Caco-2 (cell line): ENCODE measurements at regions not wholly inside any gene's neighbourhood (a gene's known extent, or its start where the extent isn't known, plus 50 kb on each side); places are given as distances from the start of the nearest gene placed in this dataset.
"Not testable (repeated sequence)": the region's sequence is repeated elsewhere in the genome, so short reads cannot be mapped to it uniquely, and the experiment has no call there.

Experiments used
- BruUV-seq: library from RNA; stranded (reverse); fragments of 400-500 nt; replicated peaks from 2 replicates; lab custom pipeline; 2021; lab: Mats Ljungman, UMichigan
- CTCF ChIA-PET: fragments of 300-600 bp; sonication (Branson Sonifier 250); formaldehyde crosslinking; loops from one replicate; lab custom pipeline; 2022; ENCODE audit warnings: antibody characterized with exemption; lab: Charles Lee
- POLR2A ChIA-PET: fragments of 300-600 bp; sonication (Branson Sonifier 250); formaldehyde crosslinking; loops from one replicate; lab custom pipeline; 2022; ENCODE audit warnings: antibody characterized with exemption; lab: Charles Lee
- DNase-seq, 2 experiments: peaks; one replicate each; pipeline versions ENCODE4 v3.0.0 to v3.0.0-alpha.2; 2020 to 2022
- H3K27me3 ChIP-seq: replicated peaks from 2 replicates; pipeline ENCODE4 v1.6.0; 2011; ENCODE audit warnings: low read length; ENCODE audit not compliant: control insufficient read depth, insufficient read depth
- H3K36me3 ChIP-seq: 2 replicates; pipeline ENCODE4 v1.5.1; 2011; ENCODE audit warnings: low read length; ENCODE audit not compliant: control insufficient read depth, insufficient read depth
- H3K4me1 ChIP-seq: fragments of 250-450 bp; sonication (Bioruptor Pico); 2 replicates; pipeline ENCODE4 v1.5.1; 2020; ENCODE audit warnings: mild to moderate bottlenecking
- H3K4me3 ChIP-seq: 2 replicates; pipeline ENCODE4 v1.5.1; 2011; ENCODE audit warnings: low read depth, mild to moderate bottlenecking, control low read depth, low read length
- H3K9me3 ChIP-seq: fragments of 250-450 bp; sonication (Bioruptor Pico); 2 replicates; pipeline ENCODE4 v1.5.1; 2020; ENCODE audit warnings: mild to moderate bottlenecking, moderate library complexity
- H3K27ac Mint-ChIP-seq: one replicate; pipeline ENCODE4 v1.8.0; 2022; ENCODE audit warnings: mixed read lengths; ENCODE audit not compliant: unreplicated experiment
- H3K27me3 Mint-ChIP-seq: one replicate; pipeline ENCODE4 v1.8.0; 2022; ENCODE audit warnings: mixed read lengths; ENCODE audit not compliant: insufficient read depth, unreplicated experiment
- H3K36me3 Mint-ChIP-seq: one replicate; pipeline ENCODE4 v1.8.0; 2022; ENCODE audit warnings: mild to moderate bottlenecking, mixed read lengths; ENCODE audit not compliant: insufficient read depth, unreplicated experiment
- H3K4me1 Mint-ChIP-seq: one replicate; pipeline ENCODE4 v1.8.0; 2022; ENCODE audit warnings: low read depth, mixed read lengths; ENCODE audit not compliant: unreplicated experiment
- H3K4me3 Mint-ChIP-seq: one replicate; pipeline ENCODE4 v1.8.0; 2022; ENCODE audit warnings: mild to moderate bottlenecking, moderate library complexity, mixed read lengths; ENCODE audit not compliant: unreplicated experiment
- H3K9me3 Mint-ChIP-seq: one replicate; pipeline ENCODE4 v1.8.0; 2022; ENCODE audit warnings: mixed read lengths; ENCODE audit not compliant: unreplicated experiment
- intact Hi-C: fragments of 100-400 bp; cut with micrococcal nuclease; formaldehyde crosslinking; loops from one replicate; pipeline ENCODE4 v1.10.0; 2022; ENCODE audit not compliant: unreplicated experiment
- TF ChIP-seq, protein P1 (sequence below), 2 experiments: fragments of 200-600 bp in 1 of 2; IDR thresholded peaks; 1 replicate in 1 of 2; 2 replicates in 1 of 2; pipeline versions ENCODE4 v1.5.1 to v1.8.0; 2011 to 2022; ENCODE audit warnings: antibody characterized with exemption in 1 of 2, control low read depth in 1 of 2, inconsistent platforms in 1 of 2, low read depth in 1 of 2, low read length in 1 of 2, mild to moderate bottlenecking in 1 of 2, moderate library complexity in 1 of 2; ENCODE audit not compliant: insufficient read depth in 1 of 2, severe bottlenecking in 1 of 2, unreplicated experiment in 1 of 2

DNA sequence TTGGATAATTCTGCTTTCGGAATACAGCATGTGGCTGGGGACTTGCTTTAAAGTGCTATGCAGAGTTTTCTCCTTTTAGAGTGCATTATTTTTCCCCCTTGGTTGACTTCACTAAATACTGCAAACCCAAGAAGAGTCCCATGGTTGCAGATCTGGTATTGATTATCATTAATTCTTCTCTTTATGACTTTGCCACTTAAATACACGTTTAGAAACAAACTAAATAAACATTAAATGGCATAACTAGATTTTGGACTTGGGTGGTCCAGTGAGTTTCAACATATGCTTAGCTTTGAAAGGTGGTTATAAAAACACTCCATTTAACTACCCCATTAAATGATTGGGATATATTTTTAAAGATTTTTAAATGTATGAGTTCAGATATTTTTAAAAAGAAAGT lies 279.2 kb downstream of the SOX4 start:
- no peak for DNase-seq
- Histone ChIP-seq H3K4me3 (no peak overlapping the region), H3K36me3 (no peaks in the 10 kb centered on the region), H3K9me3 (no peaks in the 10 kb centered on the region), H3K4me1 (peaks cover 3% of the 10 kb centered on the region; the same call in 1 of the 2 replicates), H3K27me3 (no peaks in the 10 kb centered on the region)
- no peak overlapping the region for H3K4me3 Mint-ChIP-seq
- no TSS peak for BruUV-seq
- no peaks in the 10 kb centered on the region for H3K27me3 Mint-ChIP-seq
- ChIA-PET CTCF (no interaction called here), POLR2A (no interaction called here)
- H3K36me3 Mint-ChIP-seq, result no peaks in the 10 kb centered on the region
- H3K27ac Mint-ChIP-seq, result no peak overlapping the region
- TF ChIP-seq, protein P1, sequence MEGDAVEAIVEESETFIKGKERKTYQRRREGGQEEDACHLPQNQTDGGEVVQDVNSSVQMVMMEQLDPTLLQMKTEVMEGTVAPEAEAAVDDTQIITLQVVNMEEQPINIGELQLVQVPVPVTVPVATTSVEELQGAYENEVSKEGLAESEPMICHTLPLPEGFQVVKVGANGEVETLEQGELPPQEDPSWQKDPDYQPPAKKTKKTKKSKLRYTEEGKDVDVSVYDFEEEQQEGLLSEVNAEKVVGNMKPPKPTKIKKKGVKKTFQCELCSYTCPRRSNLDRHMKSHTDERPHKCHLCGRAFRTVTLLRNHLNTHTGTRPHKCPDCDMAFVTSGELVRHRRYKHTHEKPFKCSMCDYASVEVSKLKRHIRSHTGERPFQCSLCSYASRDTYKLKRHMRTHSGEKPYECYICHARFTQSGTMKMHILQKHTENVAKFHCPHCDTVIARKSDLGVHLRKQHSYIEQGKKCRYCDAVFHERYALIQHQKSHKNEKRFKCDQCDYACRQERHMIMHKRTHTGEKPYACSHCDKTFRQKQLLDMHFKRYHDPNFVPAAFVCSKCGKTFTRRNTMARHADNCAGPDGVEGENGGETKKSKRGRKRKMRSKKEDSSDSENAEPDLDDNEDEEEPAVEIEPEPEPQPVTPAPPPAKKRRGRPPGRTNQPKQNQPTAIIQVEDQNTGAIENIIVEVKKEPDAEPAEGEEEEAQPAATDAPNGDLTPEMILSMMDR (IDR thresholded peaks at IDR 0.05; ENCODE audit: insufficient read depth in 1 of 2, low read depth in 1 of 2, low read length in 1 of 2, severe bottlenecking in 1 of 2, unreplicated experiment in 1 of 2), result no peak
- intact Hi-C loops, result no loop called here
- H3K4me1 Mint-ChIP-seq, result peaks cover 7% of the 10 kb centered on the region
- peaks cover 12% of the 10 kb centered on the region for H3K9me3 Mint-ChIP-seq

DNA sequence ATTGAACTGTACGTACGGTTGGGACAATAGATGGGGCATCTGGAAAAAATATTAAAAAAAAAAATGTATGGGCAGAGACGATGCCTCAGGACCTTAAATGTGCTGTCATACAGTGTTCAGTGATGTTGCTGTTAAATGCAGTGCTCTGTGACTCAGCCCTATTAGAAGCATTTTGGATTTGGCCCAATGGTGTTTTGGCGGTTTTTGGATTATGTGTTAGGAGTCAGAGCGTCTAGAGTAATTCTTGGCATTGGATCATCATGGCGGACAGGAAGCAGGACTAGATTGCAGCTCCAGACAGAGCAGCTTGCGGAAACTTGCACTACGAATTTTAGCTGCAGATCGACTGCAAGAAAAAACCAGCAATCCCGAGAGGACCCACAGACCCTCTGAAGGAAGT lies 280.0 kb downstream of the SOX4 start:
- H3K4me1 Mint-ChIP-seq, result peaks cover 7% of the 10 kb centered on the region
- H3K27me3 Mint-ChIP-seq, result no peaks in the 10 kb centered on the region
- no peak overlapping the region for H3K4me3 Mint-ChIP-seq
- POLR2A ChIA-PET, result no interaction called here
- peaks cover 13% of the 10 kb centered on the region for H3K9me3 Mint-ChIP-seq
- no peak overlapping the region for H3K27ac Mint-ChIP-seq
- no TSS peak for BruUV-seq
- Histone ChIP-seq H3K4me3 (no peak overlapping the region), H3K4me1 (no peaks in the 10 kb centered on the region; the same call in 1 of the 2 replicates), H3K36me3 (no peaks in the 10 kb centered on the region), H3K9me3 (no peaks in the 10 kb centered on the region), H3K27me3 (no peaks in the 10 kb centered on the region)
- no peaks in the 10 kb centered on the region for H3K36me3 Mint-ChIP-seq
- intact Hi-C loops, result no loop called here
- DNase-seq, result no peak
- TF ChIP-seq, protein P1 (IDR thresholded peaks at IDR 0.05; ENCODE audit: insufficient read depth in 1 of 2, low read depth in 1 of 2, low read length in 1 of 2, severe bottlenecking in 1 of 2, unreplicated experiment in 1 of 2), result no peak
- CTCF ChIA-PET, result no interaction called here

DNA sequence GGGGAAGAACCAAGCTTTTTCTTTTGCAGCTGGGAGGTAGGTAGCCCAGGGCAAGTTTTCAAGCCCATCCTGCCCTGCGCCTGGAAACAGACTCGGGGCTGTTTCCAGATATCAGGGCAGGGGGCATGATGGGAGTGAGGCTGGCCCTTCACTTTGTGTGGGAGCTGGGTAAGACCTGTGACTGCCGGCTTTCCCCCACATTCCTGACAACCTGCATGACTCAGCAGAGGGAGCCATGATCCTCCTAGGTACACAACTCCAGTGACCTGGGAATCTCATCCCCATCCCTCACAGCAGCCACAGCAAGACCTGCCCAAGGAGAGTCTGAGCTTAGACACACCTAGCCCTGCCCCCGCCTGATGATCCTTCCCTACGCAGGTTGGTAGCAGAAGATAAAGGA lies 280.8 kb downstream of the SOX4 start:
- H3K4me3 Mint-ChIP-seq, result no peak overlapping the region
- H3K27ac Mint-ChIP-seq, result no peak overlapping the region
- ChIA-PET CTCF (no interaction called here), POLR2A (no interaction called here)
- Histone ChIP-seq H3K9me3 (no peaks in the 10 kb centered on the region), H3K4me3 (no peak overlapping the region), H3K27me3 (no peaks in the 10 kb centered on the region), H3K36me3 (no peaks in the 10 kb centered on the region), H3K4me1 (no peaks in the 10 kb centered on the region; the same call in 1 of the 2 replicates)
- peak in 1 of 2 experiments; percentile 34 for DNase-seq
- intact Hi-C loops, result no loop called here
- TF ChIP-seq, protein P1 (IDR thresholded peaks at IDR 0.05; ENCODE audit: insufficient read depth in 1 of 2, low read depth in 1 of 2, low read length in 1 of 2, severe bottlenecking in 1 of 2, unreplicated experiment in 1 of 2), result no peak
- BruUV-seq, result no TSS peak
- H3K4me1 Mint-ChIP-seq, result peaks cover 7% of the 10 kb centered on the region
- H3K36me3 Mint-ChIP-seq, result no peaks in the 10 kb centered on the region
- H3K9me3 Mint-ChIP-seq, result peaks cover 13% of the 10 kb centered on the region
- no peaks in the 10 kb centered on the region for H3K27me3 Mint-ChIP-seq

DNA sequence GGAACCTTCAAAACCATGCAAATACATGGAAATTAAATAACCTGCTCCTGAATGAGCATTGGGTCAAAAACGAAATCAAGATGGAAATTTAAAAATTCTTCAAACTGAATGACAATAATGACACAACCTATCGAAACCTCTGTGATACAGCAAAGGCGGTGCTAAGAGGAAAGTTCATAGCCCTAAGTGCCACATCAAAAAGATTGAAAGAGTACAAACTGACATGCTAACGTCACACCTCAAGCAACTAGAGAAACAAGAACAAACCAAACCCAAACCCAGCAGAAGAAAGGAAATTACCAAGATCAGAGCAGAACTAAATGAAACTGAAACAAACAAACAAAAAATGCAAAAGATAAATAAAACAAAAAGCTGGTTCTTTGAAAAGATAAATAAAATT lies 283.5 kb downstream of the SOX4 start:
- H3K9me3 ChIP-seq, H3K27me3 ChIP-seq, BruUV-seq, H3K4me3 Mint-ChIP-seq, POLR2A ChIA-PET, DNase-seq, H3K4me1 Mint-ChIP-seq, H3K4me3 ChIP-seq, H3K27me3 Mint-ChIP-seq, CTCF ChIA-PET, H3K27ac Mint-ChIP-seq, intact Hi-C loops, H3K36me3 Mint-ChIP-seq, H3K36me3 ChIP-seq, H3K4me1 ChIP-seq: not testable (repeated sequence)
- H3K9me3 Mint-ChIP-seq, result peaks cover 27% of the 10 kb centered on the region

DNA sequence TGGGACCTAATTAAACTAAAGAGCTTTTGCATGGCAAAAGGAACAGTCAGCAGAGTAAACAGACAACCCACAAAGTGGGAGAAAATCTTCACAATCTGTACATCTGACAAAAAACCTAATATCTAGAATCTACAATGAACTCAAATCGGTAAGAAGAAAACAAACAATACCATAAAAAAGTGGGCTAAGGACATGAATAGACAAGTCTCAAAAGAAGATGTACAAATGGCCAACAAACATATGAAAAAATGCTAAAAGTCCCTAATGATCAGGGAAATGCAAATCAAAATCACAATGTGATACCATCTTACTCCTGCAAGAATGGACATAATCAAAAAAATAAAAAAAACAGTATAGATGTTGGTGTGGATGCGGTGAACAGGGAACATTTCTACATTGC lies 286.7 kb downstream of the SOX4 start:
- intact Hi-C loops, DNase-seq, H3K36me3 Mint-ChIP-seq, H3K4me1 ChIP-seq, H3K27me3 ChIP-seq, H3K36me3 ChIP-seq, H3K4me3 Mint-ChIP-seq, H3K27ac Mint-ChIP-seq, BruUV-seq, H3K4me3 ChIP-seq, POLR2A ChIA-PET, CTCF ChIA-PET, H3K9me3 ChIP-seq, H3K27me3 Mint-ChIP-seq: not testable (repeated sequence)
- Mint-ChIP-seq H3K4me1 (peaks cover 16% of the 10 kb centered on the region), H3K9me3 (peaks cover 37% of the 10 kb centered on the region)
